ENCODE measurements at regions not wholly inside any gene's neighbourhood (a gene's known extent, or its start where the extent isn't known, plus 50 kb on each side); places are given as distances from the start of the nearest gene placed in this dataset.
"Not testable (repeated sequence)": the region's sequence is repeated elsewhere in the genome, so short reads cannot be mapped to it uniquely, and the experiment has no call there.

DNA sequence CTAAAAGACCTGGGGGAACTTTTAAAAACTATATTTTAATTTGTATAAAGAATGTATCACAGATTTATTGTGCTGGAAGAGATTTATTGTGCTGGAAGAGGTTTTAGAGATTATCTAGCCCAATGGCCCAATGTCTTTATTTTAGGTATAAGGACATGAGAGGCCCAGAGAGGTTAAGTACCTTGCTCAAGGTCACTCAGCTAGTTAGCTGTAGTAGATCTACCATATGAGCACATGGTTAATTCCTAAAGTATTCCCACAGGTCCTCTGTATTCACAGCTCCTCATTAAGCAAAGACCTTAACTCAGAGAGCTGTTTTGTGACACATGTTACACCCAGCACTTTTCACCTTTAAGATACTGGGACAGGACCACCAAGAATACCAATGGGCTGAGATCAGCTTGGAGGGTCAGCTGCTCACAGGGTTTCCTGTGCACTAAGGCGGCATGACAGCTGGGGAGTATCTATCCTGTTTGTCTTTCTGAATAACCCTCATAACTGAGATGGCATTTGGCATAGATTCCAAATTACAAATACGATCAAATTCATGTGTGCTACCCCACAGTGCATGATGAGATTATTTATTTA lies 143.1 kb upstream of the TBL1XR1 start:
- no peak for DNase-seq

DNA sequence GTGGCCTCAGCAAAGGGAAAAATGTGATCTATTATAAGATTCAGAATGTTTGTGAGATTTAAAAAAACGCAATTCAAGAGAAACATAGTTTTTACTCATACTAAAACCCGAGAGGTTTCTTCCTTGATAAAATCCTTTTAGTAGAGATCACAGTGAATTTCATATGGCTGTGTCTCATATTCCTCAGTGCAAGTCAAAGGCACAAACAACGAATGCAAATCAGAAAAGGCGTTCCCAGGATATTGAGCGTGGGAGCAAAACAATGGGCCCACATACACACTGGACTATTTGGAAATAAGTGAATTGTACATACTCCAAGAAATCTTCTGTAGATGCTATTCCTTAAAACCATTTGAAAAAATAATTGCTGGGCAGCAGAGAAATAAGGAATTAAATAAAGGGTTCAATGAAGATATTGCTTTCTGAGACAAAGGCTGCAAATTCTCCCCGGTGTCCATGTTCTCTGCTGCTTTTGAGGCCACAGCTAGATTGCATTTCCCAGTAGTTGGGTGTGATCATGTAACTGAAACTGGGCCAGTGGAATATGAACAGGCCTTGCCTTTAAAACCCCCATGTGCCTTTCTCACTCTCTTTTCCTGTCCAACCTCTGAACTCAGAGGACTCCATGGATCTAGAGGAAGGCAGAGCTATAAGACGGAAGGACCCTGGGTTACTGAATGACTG lies 144.6 kb upstream of the TBL1XR1 start:
- DNase-seq = no peak

DNA sequence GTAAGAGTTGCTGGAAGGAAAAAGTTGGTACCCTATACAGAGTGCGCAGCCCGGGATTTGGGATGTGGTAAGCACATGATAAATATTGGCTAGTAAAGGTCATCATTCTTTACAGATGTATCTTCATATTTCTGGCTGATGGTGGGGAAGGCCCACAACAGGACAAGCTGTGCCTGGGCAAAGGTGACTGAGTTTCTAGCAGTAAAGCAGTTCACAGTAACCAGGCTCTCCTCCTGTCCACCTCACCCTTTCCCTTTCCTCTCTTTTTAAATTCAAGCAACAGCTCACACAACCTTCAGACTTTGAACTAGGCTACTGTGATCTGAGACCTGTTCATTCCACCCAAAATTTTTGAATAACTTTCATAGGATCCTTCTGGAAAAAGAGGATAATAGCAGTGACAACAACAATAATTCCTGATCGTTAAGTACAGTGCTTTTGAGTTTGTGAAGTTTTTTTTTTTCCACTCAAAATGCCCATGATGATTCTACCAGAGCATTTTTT lies 145.9 kb upstream of the TBL1XR1 start:
- DNase-seq = no peak

DNA sequence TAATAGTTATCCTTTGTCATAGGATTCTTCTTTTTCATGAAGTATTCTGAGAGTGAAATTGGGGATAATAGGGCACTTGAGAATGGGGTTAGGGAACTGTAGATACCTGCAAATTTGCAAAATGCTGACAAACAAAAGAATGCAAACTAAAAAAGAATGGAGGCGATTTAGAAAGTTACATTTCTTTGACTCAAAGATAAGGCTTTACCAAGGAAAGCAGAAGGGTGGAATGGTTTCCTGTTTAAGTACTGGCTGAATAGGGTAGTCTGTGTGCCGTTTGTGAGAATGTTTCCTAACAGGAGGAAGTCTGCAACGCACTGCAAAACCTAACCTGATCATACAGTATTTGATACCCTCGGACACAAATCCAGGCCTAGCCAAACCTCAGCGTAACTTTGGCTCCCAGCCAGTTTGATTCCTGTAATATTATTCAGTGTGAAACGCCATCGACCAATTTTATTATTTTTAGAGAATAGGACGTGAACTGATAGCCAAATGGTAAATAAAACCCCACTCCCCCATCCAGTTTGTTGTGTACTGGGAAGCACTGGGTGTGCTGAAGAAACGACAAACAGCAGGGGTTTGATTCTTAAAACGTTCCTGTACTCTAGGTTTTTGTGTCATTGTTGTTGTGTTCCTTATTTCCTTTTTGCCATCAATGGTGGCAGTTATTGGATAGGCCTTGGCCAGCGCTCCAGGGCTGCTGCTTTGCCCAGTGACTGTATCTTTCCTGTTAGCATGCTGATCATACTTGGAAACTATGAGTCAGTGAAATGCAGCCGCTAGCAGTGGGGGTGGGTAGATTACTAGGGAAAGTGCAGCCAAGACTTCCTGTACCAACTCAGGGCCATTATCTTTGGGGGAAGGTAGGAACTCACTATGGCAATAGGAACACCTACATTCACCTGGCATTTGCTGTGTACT lies 148.0 kb upstream of the TBL1XR1 start:
- DNase-seq = peak; percentile 98

DNA sequence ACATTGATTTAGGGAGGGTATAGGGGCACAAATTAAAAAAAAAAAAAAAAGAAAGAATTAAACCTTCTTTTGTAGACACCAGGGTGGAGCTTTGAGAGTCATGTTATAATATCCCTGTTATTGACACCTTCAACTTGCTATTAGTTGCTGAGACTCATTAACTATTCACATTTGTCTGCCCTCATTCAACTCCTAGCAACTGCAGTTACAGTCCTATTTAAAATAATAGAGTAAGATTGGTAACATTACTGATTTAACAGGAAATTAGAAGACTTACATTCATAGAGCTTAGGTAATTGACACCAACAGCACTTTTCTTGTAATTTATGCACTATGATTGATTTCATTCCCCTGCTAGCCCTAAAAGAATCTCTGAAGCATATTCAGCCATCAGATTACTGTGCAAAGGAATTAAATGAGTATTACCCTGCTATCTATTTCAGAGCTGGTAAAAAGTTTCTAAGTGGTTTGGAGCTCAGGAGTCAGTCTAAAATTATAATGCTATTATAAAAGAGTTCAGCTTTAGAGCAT lies 148.8 kb upstream of the TBL1XR1 start:
- DNase-seq = no peak

DNA sequence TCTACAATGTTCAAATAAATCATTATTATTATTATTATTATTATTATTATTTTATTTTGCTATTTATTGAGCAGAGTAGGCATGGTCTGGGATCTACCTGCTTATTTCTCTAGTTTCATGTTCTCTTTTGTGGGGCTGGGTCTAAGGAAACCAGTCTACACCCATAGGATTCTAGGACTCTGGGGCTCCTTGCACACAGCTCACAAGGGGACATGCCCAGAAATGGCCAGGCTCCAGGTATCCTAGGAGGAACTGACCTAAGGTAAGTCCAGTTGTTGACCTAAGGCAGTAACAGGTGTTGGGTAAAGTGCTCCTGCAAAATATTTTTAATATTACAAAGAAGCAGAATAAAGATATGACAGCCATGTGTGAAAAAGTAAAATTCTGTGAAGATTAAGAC lies 149.6 kb upstream of the TBL1XR1 start:
- DNase-seq = no peak

DNA sequence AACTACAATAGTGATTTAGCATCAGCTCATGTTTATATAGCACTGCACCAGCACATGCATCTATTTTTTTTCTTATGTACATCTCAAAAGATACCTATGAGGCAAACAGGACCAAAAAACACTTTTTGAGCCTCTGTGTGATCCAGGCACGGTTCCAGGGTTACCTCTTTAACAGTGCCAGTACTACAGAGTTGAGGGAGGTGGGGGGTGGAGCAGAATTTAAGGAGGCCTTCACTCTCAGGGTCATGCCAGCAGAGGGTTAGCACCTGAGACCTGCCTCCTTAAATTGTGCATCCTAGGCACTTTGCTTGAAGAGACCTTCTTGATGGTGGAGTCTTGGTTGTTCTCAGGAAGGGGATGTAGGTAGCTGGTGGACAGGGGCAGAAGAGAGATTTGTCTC lies 150.3 kb upstream of the TBL1XR1 start:
- DNase-seq = no peak

DNA sequence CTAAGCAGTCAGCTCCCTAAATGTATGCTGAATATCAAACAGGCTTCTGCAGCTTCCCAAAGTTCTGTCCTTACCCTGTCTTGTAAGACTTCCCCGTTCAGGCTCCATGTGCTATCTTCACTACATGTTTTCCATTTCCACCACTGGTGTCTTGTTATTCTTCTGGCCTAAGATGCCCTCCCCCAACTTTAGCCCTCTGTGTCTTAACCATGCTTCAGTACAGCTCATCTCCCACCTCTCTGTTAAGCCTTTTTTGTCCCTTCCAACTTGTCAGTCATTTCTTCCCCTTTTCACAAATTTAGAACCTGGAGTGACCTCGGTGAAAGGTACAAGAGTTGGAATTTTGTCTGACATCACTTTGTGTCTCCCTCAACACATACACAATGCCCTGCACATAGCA lies 151.7 kb upstream of the TBL1XR1 start:
- no peak for DNase-seq

DNA sequence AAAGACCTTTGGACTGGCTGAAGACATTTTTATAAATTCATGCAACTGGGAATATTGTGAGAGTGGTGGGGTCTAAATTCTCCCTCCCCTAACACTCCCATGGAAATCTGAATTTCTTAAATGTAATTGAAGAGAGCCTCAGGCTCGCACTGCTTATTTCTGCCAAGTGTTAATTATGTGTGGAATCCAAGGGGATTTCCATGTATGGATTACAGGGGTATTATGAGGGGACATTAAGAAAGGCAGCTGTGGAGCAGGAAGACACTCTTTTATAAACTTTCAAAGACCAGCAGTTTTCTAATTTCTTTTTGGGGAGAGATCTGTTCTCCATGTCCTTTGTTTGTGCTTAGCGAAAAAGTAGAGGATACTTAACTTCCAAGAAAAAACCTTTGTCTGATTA lies 152.1 kb upstream of the TBL1XR1 start:
- DNase-seq = no peak

DNA sequence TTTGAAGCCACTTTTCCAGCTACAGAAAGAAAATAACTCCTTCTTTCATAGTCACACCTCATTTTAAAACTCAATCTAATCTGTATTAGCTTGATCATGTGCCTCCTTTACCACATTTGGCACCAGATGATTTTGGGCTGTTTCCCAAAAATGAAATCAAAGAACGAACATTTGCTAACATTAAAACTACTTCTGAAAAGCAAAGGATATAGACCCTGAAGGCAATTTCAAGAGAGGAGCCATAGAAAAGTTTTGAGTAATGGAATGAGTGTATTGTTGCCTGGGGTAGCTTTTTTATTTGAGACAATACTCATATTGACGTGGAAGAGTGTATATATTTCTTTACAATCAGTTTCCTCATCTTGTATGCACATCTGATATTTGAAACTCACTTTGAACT lies 152.8 kb upstream of the TBL1XR1 start:
- DNase-seq = no peak

DNA sequence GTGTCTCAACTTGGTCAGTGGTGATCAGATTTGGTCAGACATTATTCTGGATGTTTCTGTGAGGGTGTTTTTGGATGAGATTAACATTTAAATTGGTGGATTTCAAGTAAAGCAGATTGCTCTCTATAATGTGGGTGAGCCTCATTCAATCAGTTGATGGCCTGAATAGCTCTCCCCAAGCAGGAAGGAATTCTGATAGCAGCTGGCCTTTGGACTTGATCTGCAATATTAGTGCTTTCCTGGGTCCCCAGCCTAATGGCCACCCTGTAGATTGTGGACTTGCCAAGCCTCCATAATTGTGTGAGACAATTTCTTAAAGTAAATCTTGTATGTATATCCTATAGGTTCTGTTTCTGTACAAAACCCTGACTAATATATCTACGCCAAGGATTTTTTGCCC lies 153.9 kb upstream of the TBL1XR1 start:
- no peak for DNase-seq

DNA sequence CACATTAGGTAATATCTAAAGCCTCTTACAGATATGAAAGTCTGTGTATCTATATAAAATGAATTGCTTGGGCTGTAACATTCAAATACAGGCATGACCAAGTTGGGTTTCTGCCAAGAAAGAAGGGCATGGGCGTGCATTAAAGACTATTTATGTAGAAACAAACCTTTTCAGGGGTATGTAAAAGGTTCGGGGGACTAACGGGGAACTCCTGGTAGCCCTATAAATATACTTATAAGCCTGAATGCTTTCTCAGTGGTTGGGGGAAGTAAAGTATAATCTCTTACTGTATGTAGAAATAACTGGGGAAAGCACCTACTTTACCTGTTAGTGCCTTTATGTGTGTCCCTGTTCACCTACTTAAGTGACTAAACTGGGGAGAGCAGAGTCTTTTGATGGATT lies 154.5 kb upstream of the TBL1XR1 start:
- DNase-seq = no peak

DNA sequence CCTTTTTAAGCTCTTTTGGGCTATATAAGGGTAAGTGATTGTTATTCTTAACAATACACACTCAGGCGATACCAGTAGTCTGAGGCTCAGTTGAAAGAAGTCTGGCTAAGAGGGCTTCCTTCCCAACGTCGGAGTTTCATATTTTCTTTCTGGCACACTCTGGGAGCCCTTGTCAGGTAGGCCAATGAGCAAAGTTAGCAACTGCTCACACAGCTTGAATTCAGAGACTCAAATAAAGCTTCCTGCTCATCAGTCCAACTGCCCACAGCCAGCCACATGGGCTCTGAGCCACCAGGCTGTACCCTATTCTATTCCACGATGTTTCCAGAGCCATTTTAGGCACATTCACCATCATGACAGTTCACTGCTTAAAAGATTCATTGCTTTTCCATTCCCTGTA lies 155.1 kb upstream of the TBL1XR1 start:
- DNase-seq = no peak

DNA sequence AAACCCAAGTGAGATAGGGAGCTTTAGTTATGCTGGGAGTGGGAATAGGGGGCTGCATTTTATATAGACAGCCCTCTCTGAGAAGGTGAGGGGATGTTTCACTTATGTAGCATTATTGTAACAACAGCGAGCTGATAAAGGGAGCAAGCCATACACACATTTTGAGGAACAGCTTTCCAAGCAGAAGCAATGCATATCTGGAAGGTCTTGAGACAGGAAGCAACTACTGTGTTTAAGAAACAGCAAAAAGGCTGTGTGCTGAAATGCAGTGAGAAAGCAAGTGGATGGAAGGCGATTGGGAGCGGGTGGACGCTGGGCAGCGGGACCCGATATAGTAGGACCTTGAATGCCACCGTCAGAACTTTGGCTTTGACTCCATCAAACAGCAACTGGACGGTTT lies 155.9 kb upstream of the TBL1XR1 start:
- DNase-seq = no peak

DNA sequence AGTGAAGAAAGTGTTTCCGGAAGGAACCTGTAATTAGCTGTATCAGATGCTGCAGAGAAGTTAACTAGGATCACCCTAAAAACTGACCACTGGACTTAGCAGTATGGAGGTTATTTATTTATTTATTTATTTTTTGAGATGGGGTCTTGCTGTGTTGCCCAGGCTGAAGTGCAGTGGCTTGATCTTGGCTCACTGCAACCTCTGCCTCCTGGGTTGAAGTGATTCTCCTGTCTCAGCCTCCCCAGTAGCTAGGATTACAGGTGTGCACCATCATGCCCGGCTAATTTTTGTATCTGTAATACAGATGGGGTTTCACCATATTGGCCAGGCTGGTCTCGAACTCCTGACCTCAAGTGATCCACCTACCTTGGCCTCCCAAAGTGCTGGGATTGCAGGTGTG lies 156.6 kb upstream of the TBL1XR1 start:
- not testable (repeated sequence) for DNase-seq

DNA sequence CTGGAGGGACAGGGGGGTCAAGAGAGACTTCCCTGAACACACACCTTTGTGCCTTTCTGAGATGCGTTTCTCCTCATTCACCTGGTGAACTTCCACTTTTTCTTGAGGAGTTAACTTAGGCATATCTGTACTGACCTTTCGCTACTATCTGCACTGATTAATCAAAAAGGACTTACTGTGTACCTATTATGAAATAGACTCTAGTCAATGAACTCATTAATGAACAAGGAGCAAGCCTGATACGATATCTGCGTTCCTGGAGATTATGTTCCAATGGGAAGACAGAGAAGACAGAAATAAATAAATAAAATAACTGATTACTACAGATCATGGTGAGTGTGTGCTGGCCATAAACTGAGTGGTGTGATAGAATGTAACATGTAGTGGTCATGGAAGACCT lies 157.2 kb upstream of the TBL1XR1 start:
- no peak for DNase-seq

DNA sequence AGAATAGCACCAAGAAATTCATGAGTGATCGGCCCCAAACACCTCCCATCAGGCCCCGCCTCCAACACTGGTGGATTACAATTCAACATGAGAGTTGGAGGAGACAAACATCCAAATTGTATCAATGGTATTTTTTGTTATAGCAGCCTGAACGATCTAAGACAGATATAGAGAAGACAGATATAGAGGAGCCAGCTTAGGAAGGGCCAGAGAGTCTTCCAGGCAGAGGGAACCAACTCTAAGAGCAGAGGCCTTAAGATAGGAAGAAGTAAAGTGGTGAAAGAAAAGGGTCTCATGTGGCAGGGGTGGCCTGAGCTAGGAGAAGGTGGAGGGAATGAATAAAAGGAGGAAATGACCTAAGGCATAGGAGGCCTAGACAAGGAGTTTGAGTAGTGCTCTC lies 158.8 kb upstream of the TBL1XR1 start:
- no peak for DNase-seq

DNA sequence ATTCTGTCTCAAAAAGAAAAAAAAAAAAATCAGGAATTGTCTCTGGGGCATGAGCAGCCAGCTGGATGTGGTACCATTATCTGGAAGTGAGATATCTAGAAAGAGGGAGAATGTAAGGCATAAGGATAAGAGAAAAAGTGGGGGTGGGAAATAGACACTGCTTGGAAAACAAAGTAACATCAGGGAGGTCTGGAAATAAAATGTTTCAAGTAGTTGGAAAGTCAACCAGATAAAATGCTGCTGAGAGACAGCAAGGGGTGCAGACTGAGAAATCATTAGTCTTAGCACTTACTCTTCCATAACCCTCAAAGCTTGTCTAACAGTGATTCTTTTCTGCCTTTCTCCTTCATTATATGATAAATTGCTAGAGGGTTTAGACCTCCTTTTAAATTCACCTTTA lies 159.7 kb upstream of the TBL1XR1 start:
- no peak for DNase-seq

DNA sequence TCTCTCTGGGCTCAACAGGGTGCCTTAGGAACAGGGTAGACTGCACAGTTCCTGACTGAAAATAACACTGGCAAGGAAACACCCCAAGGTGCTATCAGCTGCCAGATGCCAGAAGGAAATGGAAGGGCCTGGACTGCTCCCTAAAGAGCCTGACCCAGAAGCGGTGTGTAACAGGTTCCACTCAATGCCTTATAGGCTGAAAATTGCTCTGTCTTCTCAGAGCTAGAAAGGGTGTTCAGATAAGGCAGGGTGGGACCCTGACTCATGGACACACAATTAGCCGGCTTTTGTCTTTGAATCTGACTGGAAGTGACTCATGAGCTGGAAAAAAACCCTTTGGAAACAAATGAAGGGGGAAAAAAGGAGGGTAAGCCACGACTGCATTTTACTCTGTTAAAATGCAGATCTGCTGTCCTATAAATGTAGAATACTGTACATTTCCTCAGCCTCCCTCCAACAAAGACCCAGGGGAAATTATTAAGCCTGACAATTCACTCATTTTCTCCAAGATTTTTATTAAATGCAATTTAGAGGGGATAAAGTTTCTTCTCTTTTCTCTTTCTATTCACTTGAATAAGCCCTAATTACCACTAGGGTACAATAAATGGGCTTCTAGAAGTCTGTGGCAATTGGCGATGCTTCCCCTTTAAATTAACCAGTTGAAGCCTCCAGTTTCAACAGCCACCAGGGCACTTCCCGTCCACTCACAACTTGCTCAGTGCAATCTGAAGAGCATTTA lies 160.2 kb upstream of the TBL1XR1 start:
- peak; percentile 64 for DNase-seq

DNA sequence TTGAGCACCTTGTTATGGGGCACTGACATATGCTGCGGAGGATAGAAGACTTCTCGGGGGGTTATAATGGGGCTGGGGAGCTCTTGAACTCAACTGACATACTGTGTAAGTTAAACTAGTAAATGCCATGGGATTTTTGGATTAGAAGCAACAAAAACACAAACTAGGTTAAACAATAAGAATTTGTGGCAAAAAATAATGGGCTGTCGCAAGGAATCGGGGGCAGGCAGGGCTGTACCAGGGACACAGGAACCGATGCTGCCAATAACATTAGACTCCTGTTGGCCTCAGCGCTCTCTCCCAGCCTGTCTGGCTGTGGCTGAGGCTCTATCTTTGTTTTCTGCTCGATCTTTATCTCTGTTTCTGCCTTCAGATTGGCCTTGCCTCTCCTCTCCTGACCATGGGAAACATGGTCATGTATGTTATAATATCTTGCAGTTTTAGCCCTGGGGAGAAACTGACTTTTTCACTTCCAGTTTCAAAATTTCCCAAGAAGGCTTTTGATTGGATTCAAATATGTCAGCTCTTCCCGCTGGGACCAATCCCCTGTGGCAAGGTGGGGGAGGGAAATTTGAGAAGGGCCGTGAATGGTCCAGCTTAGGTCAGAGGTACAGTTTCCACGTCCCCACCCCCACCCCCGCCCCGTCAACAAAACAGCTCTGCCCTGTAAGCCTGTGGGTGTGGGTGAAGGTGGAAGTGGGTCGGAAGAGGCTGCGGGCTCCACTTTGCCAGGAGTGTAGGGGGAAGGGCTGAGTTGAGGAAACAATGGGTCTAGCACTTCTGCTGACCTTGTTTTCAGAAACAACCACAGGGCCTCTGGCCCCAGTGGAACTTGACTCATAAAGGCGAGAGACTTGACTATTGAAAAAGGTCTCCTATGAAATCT lies 161.1 kb upstream of the TBL1XR1 start:
- peak; percentile 79 for DNase-seq

DNA sequence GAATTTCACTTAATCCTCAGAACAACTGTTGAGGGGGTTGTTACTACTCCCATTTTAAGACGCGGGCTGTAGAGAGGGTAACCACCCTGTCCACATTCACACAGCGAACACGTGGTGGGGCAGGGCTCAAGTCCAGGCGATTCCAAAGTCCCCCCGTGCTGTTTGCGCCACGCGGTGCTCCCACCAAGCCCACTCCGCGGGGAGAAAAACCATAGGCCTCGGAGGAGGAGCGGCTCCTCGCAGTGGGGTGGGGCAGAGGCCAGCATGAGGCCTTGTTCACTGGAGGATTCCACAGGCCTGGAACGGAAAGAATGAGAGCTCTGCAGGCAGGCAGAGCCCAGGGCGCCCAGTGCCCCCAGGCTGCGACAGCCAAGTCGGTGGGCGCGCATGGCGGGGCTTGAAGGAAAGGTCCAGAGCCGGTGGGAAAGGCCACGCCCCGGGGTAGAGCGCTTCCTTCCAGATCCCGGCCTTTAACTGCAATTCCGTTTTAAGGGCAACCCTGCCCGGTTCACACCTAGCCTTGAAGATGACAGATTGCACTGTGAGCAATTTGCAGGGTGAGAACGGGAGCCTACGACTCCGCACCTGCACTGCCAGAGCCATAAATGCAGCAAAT lies 161.8 kb upstream of the TBL1XR1 start:
- no peak for DNase-seq
